ENCODE measurements at regions not wholly inside any gene's neighbourhood (a gene's known extent, or its start where the extent isn't known, plus 50 kb on each side); places are given as distances from the start of the nearest gene placed in this dataset.
"Not testable (repeated sequence)": the region's sequence is repeated elsewhere in the genome, so short reads cannot be mapped to it uniquely, and the experiment has no call there.

- no peaks in the 10 kb centered on the region for H3K36me3 Mint-ChIP-seq (ENCODE audit: low read depth)
- no peak for ATAC-seq
- ChIA-PET POLR2A (no interaction called here), CTCF (no interaction called here)
- H3K4me3 Mint-ChIP-seq = no peak overlapping the region
- H3K27ac Mint-ChIP-seq = no peak overlapping the region
- no peaks in the 10 kb centered on the region for H3K4me1 Mint-ChIP-seq (ENCODE audit: low read depth)
- no peaks in the 10 kb centered on the region for H3K9me3 Mint-ChIP-seq (ENCODE audit: insufficient read depth)
- peaks cover 19% of the 10 kb centered on the region for H3K27me3 Mint-ChIP-seq (ENCODE audit: low read depth)
- DNase-seq = no peak
These were observed 206.2 kb upstream of the PRNP start for GRCh38 chr20:4480104-4480503.

GRCh38 chr20:4476903-4477500 lies 209.3 kb upstream of the PRNP start:
- no peak for DNase-seq
- no peak for ATAC-seq
- Mint-ChIP-seq H3K4me3 (no peak overlapping the region), H3K27ac (no peak overlapping the region), H3K27me3 (ENCODE audit: low read depth) (peaks cover 21% of the 10 kb centered on the region), H3K4me1 (ENCODE audit: low read depth) (no peaks in the 10 kb centered on the region), H3K9me3 (ENCODE audit: insufficient read depth) (no peaks in the 10 kb centered on the region), H3K36me3 (ENCODE audit: low read depth) (no peaks in the 10 kb centered on the region)
- POLR2A ChIA-PET = no interaction called here
- CTCF ChIA-PET = no interaction called here

GRCh38 chr20:4472906-4473305 lies 213.3 kb upstream of the PRNP start:
- H3K36me3 Mint-ChIP-seq (ENCODE audit: low read depth) = no peaks in the 10 kb centered on the region
- H3K4me3 Mint-ChIP-seq = no peak overlapping the region
- H3K27me3 Mint-ChIP-seq (ENCODE audit: low read depth) = peaks cover 17% of the 10 kb centered on the region
- ChIA-PET CTCF (no interaction called here), POLR2A (no interaction called here)
- H3K9me3 Mint-ChIP-seq (ENCODE audit: insufficient read depth) = no peaks in the 10 kb centered on the region
- H3K27ac Mint-ChIP-seq = no peak overlapping the region
- H3K4me1 Mint-ChIP-seq (ENCODE audit: low read depth) = no peaks in the 10 kb centered on the region
- DNase-seq (no peak), ATAC-seq (no peak)

DNA sequence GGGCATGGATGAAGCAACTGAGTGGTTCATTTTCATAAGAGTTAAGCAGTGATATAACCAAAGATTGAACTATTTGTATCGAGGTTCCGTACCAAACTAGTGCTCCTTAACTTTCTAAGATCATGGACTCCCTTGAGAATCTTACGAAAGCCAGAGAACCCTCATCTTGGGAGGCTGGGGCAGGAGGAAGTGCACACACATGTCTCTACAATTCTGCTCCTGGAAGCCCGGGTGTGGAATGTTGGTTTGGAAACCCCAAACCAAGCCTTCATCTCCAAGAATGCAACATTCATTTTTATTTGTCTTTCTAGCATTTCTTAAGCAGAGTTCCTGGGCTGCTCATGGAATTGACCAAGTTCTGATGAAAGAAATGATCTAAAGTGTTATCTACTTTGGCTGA lies 215.0 kb upstream of the PRNP start:
- Mint-ChIP-seq H3K9me3 (ENCODE audit: insufficient read depth) (no peaks in the 10 kb centered on the region), H3K36me3 (ENCODE audit: low read depth) (no peaks in the 10 kb centered on the region), H3K4me3 (no peak overlapping the region), H3K27me3 (ENCODE audit: low read depth) (peaks cover 15% of the 10 kb centered on the region), H3K27ac (no peak overlapping the region), H3K4me1 (ENCODE audit: low read depth) (no peaks in the 10 kb centered on the region)
- no peak for DNase-seq
- no peak for ATAC-seq
- POLR2A ChIA-PET = no interaction called here
- CTCF ChIA-PET = no interaction called here

DNA sequence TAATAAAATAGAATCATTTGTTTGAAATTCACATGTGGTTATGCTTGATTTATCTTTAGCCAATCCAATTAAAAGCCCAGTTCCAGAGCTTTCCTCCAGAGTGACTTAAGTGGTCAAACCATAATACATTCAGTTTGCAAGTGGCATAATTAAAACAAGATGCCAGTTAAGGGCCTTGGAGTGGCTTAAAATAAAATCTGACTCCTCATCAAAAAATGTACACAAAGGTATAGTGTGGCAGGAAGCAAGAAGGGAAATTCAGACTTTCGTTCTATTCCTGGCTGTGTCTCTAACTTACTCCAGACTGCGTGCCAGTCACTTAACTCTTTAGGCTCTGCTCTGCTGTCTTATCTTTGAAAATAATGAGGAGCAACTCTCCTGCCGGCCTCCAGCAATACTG lies 215.9 kb upstream of the PRNP start:
- no peak for DNase-seq
- CTCF ChIA-PET = no interaction called here
- no peaks in the 10 kb centered on the region for H3K4me1 Mint-ChIP-seq (ENCODE audit: low read depth)
- no peaks in the 10 kb centered on the region for H3K36me3 Mint-ChIP-seq (ENCODE audit: low read depth)
- H3K27me3 Mint-ChIP-seq (ENCODE audit: low read depth) = peaks cover 12% of the 10 kb centered on the region
- POLR2A ChIA-PET = no interaction called here
- no peak overlapping the region for H3K4me3 Mint-ChIP-seq
- no peak overlapping the region for H3K27ac Mint-ChIP-seq
- H3K9me3 Mint-ChIP-seq (ENCODE audit: insufficient read depth) = no peaks in the 10 kb centered on the region
- no peak for ATAC-seq

DNA sequence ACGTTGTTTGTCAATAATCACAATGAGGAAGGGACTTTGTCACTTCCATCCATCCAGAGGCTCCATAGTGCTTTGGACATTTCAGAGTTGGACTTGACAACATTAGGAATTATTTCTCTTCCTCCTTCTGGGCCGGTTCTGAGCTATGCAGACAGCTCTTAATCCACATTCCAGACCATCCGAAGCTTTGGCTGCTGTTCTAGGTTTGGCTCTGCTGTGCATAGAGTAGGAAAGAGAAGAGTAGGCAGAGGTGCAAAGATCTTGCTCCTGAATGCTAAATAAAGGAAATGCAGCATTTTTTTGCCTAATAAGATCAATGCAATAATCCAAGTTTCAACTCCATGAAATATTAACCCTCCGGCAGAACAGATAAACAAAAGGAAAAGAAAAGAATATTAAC lies 216.3 kb upstream of the PRNP start:
- ChIA-PET CTCF (no interaction called here), POLR2A (no interaction called here)
- ATAC-seq = no peak
- Mint-ChIP-seq H3K4me1 (ENCODE audit: low read depth) (no peaks in the 10 kb centered on the region), H3K9me3 (ENCODE audit: insufficient read depth) (no peaks in the 10 kb centered on the region), H3K27me3 (ENCODE audit: low read depth) (peaks cover 13% of the 10 kb centered on the region), H3K36me3 (ENCODE audit: low read depth) (no peaks in the 10 kb centered on the region), H3K4me3 (no peak overlapping the region), H3K27ac (no peak overlapping the region)
- DNase-seq = no peak

DNA sequence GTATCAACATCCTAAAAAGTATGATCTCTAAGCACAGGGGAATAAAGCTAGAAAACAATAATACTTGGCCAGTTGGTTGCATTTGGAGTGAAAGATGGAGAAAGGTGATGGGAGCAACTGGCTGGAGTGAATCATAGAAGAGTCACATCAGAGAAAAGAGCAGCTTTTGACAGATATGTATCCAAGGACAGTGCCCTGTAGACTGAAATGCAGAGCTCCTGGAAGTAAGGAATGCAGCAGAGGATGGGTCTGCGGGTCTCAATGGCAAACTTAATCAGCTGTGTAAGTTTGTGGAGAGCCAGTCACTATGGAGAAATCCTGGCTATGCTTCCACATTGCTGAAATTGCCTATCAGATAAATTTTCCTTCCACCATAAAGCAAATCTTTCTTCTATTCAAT lies 218.1 kb upstream of the PRNP start:
- Mint-ChIP-seq H3K27ac (no peak overlapping the region), H3K9me3 (ENCODE audit: insufficient read depth) (no peaks in the 10 kb centered on the region), H3K4me1 (ENCODE audit: low read depth) (no peaks in the 10 kb centered on the region), H3K4me3 (no peak overlapping the region), H3K27me3 (ENCODE audit: low read depth) (peaks cover 14% of the 10 kb centered on the region), H3K36me3 (ENCODE audit: low read depth) (no peaks in the 10 kb centered on the region)
- POLR2A ChIA-PET = no interaction called here
- DNase-seq (no peak), ATAC-seq (no peak)
- CTCF ChIA-PET = no interaction called here

- H3K4me1 Mint-ChIP-seq (ENCODE audit: low read depth) = no peaks in the 10 kb centered on the region
- H3K36me3 Mint-ChIP-seq (ENCODE audit: low read depth) = no peaks in the 10 kb centered on the region
- peaks cover 17% of the 10 kb centered on the region for H3K27me3 Mint-ChIP-seq (ENCODE audit: low read depth)
- H3K4me3 Mint-ChIP-seq = no peak overlapping the region
- DNase-seq = no peak
- H3K9me3 Mint-ChIP-seq (ENCODE audit: insufficient read depth) = no peaks in the 10 kb centered on the region
- no peak overlapping the region for H3K27ac Mint-ChIP-seq
- ChIA-PET POLR2A (no interaction called here), CTCF (no interaction called here)
- ATAC-seq = no peak
These were observed 216.9 kb upstream of the ADRA1D start for GRCh38 chr20:4465855-4466545.

DNA sequence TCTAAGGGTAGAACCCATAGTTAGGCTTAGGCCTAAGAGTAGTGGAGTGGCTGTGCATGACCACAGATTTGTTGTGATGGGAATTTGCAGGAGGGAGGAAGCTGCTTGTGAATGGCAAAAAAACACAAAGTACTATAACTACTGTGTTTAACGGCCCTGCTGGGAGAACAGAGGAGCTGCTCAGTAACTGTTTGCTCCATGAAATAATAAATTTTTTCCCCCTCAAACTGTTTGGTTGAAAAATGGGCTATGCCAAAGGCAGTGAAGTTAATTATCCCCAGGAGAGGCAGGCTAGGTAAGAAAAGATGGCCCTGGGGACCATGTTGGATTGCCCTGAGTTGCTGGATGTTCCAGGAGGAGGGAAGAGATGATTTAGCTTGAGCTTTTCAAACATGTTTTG lies 216.1 kb upstream of the ADRA1D start:
- no peaks in the 10 kb centered on the region for H3K36me3 Mint-ChIP-seq (ENCODE audit: low read depth)
- peaks cover 17% of the 10 kb centered on the region for H3K27me3 Mint-ChIP-seq (ENCODE audit: low read depth)
- ChIA-PET CTCF (no interaction called here), POLR2A (no interaction called here)
- no peaks in the 10 kb centered on the region for H3K9me3 Mint-ChIP-seq (ENCODE audit: insufficient read depth)
- ATAC-seq = no peak
- no peak for DNase-seq
- H3K4me3 Mint-ChIP-seq = no peak overlapping the region
- H3K27ac Mint-ChIP-seq = no peak overlapping the region
- no peaks in the 10 kb centered on the region for H3K4me1 Mint-ChIP-seq (ENCODE audit: low read depth)

DNA sequence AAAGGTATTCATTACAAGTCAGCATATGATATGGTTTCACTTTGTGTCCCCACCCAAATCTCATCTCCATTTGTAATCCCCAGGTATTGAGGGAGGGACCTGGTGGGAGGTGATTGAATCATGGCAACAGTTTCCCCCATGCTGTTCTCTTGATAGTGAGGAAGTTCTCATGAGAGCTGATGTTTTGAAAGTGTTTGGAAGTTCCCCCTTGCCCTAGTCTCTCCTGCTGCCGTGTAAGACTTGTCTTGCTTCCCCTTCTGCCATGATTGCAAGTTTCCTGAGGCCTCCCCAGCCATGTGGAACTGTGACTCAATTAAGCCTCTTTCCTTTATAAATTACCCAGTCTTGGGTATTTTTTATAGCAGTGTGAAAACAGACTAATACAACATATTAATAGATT lies 213.7 kb upstream of the ADRA1D start:
- H3K27ac Mint-ChIP-seq; H3K36me3 Mint-ChIP-seq (ENCODE audit: low read depth); DNase-seq; H3K9me3 Mint-ChIP-seq (ENCODE audit: insufficient read depth); POLR2A ChIA-PET; ATAC-seq; H3K4me1 Mint-ChIP-seq (ENCODE audit: low read depth); CTCF ChIA-PET; H3K4me3 Mint-ChIP-seq: not testable (repeated sequence)
- H3K27me3 Mint-ChIP-seq (ENCODE audit: low read depth) = peaks cover 12% of the 10 kb centered on the region

GRCh38 chr20:4459081-4459480 lies 210.0 kb upstream of the ADRA1D start:
- Mint-ChIP-seq H3K27me3 (ENCODE audit: low read depth) (peaks cover 16% of the 10 kb centered on the region), H3K36me3 (ENCODE audit: low read depth) (no peaks in the 10 kb centered on the region), H3K9me3 (ENCODE audit: insufficient read depth) (no peaks in the 10 kb centered on the region), H3K4me3 (no peak overlapping the region), H3K4me1 (ENCODE audit: low read depth) (no peaks in the 10 kb centered on the region), H3K27ac (no peak overlapping the region)
- CTCF ChIA-PET = no interaction called here
- DNase-seq (no peak), ATAC-seq (no peak)
- POLR2A ChIA-PET = no interaction called here

DNA sequence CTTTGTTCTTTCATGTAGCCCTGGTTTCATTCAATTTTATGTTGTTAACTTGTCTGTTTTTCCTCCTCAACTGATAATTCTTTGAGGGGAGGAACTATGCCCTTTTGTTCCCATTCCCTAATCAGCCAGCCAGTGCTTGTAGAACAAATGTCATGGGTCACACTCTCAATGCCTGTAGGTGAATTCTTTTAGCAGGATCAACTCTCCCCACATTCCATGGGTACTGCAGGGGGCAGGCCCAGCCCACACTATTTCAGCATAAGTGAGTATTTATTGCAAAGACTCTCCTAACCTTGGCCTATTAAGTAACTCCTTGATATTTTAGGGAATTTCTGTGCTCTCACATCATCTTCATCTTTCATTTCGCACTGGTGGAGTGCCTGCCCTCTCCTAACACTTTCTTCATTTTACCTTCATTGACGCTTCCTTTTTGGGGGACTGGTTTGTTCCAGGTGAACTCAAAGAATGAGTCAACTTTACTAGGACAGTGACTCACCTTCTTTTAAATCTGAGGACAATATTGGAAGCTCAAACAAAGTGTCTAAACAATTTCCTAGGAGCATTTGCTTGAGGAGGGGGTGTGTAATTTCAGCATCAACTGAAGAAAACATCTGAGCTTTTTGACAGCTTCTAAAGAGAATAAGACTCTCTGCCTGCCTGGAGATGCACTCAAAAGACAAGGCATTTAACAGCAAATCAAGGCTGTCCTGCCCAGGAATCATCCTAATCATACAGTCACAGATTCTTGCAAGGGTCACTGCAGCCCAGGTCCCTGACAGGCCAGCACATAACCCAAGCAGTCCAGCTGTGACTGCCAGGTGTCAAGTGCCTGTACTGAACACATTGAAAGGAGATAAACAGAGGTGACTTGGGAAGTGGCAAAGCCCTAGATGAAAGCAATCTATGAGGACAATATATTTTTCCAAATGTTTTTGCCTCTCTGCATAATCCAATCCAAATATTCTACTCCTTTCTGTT lies 208.8 kb upstream of the ADRA1D start:
- Mint-ChIP-seq H3K4me3 (no peak overlapping the region), H3K36me3 (ENCODE audit: low read depth) (no peaks in the 10 kb centered on the region), H3K27ac (no peak overlapping the region), H3K9me3 (ENCODE audit: insufficient read depth) (no peaks in the 10 kb centered on the region), H3K4me1 (ENCODE audit: low read depth) (no peaks in the 10 kb centered on the region), H3K27me3 (ENCODE audit: low read depth) (peaks cover 11% of the 10 kb centered on the region)
- DNase-seq = no peak
- CTCF ChIA-PET = no interaction called here
- no peak for ATAC-seq
- POLR2A ChIA-PET = no interaction called here

Measured in activated CD8-positive, alpha-beta T cell treated with anti-CD3 and anti-CD28 coated beads, Interleukin-2, amount 10 ng/mL, durations not matched to agents 7 days and 5 days (primary cell).